Activated CD8-positive, alpha-beta memory T cell treated with anti-CD3 and anti-CD28 coated beads, Interleukin-2, amount 50 U/mL, for 4 hours (primary cell): ENCODE measurements at regions not wholly inside any gene's neighbourhood (a gene's known extent, or its start where the extent isn't known, plus 50 kb on each side); places are given as distances from the start of the nearest gene placed in this dataset.

Experiments
- DNase-seq: peaks from one replicate; pipeline ENCODE4 v3.0.0-alpha.2; 2020

DNA sequence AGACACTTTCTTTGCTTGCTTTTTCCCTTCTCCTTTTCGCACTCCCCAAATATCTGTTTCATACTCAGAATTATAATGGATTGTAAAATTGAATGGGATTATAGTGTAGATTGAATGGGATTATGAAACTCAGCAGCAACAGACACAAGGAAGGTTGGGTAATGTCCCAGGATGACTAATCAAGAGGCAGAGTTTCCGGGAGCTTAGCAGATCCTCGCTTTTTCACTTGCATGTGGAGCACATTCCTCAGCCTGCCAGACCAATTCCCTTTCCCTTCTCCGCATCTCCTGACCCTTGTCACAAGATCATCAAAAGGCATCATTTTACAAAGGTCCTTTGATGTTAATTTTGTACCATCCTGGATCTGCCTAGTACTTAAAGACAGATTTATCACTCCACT is 55.1 kb upstream of the SLC1A1 start:
- no peak for DNase-seq

DNA sequence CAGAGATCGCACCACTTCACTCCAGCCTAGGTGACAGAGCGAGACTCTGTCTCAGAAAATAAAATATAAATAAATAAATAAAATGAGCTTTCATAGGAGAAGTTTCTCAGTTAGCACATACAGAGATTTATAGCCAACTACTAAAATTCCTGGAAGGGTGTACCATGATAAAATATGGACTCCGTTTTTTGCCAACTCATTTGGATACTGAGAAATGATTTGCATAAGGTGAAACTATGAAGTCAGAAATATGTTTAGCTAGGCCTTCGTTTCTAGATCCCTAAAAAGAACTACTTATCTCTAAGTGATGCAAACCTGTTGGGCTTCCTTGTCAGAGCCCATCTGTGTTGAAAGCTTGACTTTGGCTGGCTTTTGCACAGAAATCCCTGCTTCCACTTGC is 56.9 kb upstream of the SLC1A1 start:
- DNase-seq: no peak

DNA sequence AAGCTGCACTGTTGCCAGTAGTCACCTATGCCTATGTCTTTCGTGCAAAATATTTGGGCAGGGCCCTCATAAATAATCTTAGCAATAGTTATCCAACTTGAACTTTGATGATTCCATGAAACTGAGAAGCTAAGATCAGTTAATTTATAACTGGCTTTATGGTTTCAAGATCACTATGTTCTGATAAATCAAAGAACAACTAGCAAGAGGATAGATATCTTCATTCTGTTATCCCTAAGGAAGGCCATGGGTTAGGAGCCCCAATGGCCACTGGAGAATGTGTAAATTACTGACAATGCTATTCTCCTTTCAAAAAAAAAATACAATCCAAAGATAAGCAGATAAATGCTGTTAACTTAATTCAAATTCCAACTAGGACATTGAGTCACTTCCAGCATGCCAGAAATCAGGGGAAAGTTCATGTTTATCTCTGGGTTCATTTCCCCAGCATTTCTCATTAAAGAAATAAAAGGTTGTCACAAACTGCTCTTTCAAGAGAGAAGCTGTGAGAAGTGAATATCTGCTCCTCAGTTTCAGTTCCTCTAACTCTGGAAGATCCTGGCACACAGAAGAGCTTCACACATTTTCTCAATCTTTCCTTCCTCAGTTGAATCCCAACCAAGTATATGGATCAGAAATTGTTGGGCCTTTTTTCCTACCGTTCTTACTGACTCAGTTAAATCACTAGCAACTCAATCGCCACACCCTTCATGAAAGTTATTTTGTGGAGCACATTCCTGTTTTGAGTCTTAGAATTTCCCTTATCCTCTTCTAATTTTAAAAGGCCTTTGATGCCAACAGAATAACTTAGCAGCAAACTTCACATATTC is 59.6 kb upstream of the SLC1A1 start:
- no peak for DNase-seq

DNA sequence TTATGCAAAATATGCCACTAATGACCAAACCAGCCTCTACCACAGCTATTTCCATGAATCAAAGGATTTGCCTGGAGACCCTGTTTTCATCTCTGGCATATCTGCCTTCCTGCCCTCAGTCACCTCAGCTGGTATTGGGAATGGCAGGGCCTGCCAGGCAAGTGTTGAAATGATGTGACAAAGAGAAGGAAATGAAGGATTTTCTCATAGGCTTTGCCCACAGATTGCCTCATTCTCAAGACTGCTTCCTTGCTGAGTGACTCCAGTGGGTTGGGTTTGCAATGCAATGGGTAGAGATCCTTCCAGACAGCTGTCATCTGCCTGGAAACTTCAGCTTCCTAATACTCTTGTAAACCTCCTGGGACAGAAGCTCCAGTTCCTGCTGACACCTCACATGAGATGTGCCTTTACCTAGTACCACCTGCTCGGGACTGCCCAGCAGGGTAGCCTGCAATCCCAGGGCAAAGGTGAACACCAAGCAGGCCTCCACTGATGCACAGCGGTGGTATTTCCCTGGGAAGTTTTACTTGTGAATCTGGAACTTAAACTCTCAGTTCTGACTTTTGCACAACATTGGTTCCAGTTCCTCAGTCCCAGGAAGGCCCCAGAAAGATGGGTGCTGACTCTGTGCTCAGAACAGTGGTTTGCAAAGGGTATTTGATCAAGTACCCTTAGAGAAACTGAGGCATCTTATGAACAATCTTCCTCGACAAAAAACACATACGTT is 64.8 kb upstream of the SLC1A1 start:
- DNase-seq: no peak

DNA sequence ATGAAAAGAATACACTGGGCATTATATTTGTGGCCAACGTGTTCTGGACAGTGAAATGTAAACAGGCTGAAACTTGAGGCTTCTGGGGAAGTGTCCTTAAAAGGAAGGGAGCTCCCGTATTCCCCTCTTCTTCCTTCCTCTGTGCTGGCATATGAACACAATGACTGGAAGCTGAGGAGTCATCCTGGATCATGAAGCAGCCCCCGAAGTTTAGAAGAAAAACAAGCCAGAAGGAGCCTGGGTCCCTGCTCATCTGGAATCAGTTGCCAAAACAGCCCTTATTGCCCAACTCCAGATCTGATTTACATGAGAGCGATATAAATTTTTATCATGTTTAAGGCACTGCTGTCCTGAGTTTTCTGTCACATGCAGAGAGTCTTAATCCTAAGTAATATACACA is 65.4 kb upstream of the SLC1A1 start:
- no peak for DNase-seq

DNA sequence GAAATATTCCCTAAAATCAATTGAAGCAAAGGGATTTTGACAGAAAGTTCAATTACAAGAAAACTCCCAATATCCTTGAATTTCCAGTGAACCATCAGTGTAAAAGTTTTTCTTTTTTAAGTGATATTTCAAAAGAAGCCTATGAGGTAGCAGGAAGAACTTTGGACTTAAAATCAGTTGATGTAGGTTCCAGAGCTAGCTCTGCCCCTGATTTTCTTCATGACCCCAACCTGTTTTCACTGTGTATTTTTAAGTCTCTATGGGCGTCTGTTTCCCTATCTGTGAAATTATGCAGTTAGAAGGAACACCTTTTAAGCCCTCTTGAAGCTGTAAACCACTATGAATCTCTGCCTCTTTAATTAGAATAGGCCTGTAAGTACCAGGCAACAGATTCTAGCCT is 66.2 kb upstream of the SLC1A1 start:
- DNase-seq: no peak

DNA sequence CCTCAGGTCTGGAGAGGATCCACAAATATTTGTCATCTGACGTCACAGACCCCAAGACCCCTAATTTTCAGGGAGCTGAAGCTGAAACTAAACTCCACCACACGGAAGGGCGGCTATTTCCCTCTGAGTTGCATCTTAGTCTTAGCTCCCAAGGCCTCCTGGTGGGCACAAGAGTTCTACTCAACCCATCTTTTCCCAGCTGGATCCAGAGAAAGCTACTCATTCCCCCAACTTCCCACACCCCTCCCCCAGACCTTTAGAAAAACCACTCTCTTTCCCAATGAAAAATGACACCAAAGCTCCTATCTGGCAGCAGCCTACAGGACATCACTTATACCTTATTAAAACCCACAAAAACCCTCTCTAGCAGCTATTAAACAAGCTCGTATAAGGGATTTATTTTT is 67.1 kb upstream of the SLC1A1 start:
- no peak for DNase-seq

DNA sequence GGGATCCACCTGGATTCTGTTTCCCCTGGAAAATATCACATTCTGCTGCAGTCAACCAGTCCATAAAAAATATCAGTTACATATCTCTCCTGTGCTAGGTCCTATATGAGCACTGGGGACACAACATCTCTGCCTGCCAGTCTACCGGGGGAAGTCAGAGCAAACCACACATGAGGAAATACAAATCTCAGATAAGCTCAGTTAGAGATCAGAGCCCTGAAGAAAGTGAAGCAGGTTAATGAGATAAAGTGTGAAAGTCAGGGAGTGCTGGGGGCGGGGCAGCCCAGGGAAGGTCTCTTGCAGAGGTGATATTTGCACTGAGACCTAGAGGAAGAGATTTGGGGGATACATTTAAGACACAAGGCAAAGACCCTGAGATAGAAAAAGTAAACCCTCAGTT is 67.8 kb upstream of the SLC1A1 start:
- DNase-seq: no peak

DNA sequence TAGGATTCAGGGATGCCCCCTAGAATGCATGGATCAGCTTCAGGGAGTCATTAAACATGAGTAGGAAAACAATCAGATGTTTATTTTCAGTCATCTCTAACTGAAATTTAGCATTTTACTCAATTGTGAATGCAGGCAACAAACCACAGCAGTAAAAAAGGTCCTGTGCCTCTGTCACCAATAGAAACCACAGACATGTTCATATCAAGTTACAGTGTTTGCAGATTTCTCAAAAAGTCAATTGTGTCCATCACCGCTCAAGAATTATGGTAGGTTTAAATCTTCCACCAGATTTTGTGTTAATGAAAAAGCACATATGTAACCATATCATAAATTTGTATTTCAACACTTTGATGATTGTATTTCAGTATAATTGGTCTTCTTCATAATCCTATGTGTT is 68.4 kb upstream of the SLC1A1 start:
- DNase-seq: no peak

DNA sequence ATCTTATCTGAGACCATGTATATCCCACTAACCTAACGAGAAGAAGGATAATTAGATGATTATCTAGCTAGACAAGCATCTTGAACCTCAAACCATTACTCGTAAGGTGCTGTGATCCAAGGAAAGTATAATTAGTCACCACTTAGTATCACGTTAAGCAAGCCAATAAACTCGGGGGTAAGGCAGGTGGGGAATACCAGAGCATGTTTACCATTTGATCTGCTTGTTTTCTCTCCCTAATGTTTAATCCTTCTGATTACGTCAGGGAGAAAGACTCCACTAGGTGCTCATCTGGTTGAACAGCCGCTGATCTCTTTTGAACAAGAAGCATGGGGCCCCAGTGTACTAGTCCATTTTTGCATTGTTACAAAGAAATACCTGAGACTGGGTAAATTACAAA is 69.9 kb upstream of the SLC1A1 start:
- no peak for DNase-seq

DNA sequence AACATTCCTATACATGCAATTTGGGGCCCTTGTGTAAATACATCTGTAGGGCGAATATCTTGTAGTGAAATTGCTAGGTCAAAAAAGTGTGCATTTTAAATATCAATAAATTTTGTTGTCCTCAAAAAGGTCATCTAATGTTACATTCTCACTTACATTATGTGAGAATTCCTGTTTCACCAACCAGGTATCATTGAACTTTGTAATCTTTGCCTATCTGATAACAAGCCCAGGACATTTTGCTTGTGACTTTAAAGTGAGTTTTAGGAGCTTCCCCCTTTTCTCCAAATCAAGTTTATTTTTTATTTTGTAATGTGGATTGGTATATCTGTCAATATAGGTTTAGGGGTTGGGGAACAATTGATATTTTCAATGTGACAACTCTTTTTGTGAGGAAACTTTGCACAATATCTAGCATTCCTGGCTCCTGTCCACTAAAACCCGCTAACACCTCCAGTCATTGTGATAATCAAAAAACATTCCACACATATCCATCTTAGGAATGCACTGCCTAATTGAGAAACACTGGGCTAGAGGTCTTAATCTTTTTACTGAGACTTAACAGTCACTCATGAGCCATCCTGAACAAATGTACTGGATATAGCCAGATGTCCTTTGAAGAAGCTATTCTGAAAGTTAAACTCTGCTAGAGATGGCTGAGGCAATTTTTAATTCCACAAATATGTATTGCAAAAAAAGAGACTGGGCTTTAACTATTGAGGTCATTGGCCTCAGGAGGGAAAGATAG is 72.5 kb upstream of the SLC1A1 start:
- DNase-seq: no peak

DNA sequence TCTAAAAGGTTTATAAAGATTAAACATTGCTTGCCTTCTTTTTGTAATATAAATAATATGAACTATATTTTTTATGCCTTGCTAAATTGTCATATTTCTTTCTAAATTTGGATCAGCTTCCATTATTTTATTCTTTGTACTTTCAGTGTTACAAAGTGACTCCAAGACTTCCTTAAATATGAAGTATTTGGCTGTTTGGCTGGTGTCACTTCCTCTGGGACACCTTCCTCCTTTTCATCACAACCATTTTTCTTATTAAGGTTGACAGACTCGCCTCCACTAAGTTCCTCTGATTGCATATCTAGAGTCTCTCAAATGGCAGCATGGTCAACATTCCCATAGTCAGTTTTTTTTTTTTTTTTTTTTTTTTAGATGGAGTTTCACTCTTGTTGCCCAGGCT is 73.8 kb upstream of the SLC1A1 start:
- DNase-seq: no peak

DNA sequence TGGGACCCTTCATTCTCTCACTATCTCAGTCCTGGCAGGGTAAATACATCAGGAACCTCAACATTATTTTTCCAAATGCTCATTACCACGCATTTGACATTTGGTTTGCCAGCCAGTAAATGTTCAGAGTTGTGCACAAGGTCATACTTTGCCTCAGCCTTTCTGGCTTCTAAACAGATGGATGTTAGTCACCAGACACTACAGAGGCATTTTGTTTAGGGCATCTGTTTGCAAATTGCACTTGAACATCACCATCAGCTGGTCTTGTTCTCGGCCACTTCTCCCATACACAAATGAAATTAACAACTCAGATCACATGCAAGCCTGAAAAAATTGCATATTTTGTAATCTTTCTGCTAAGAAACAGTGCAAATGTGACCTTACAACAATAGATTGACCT is 75.0 kb upstream of the SLC1A1 start:
- no peak for DNase-seq

DNA sequence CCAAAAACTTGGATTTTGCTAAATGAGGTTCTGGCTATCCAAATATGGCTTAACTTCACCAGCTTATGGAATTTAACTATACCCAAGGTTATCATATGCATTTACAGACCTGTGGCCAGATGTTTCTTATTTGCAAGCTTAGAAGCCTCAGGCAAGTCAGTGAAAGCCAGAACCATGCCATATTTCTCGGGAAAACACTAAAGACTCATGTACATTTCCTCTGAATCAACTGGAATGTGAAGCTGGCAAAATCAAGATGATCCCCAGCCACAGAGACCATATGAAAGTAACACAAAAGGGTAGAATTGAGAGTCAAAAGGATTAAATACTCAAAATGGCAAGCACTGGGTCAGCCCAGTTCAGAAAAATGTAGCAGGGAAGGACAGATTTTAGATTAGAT is 76.4 kb upstream of the SLC1A1 start:
- no peak for DNase-seq

DNA sequence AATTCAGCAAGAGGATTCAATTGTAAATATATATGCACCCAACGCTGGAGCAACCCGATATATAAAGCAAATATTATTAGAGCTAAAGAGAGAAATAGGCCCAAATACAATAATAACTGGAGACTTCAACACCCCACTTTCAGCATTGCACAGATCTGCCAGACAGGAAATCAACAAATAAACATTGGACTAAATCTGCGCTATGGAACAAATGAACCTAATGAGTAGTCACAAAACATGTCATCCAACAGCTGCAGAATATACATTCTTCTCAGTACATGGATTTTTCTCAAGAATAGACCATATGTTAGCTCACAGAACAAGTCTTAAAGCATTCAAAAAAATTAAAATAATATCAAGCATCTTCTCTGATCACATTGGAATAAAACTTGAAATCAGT is 86.1 kb upstream of the SLC1A1 start:
- no peak for DNase-seq

DNA sequence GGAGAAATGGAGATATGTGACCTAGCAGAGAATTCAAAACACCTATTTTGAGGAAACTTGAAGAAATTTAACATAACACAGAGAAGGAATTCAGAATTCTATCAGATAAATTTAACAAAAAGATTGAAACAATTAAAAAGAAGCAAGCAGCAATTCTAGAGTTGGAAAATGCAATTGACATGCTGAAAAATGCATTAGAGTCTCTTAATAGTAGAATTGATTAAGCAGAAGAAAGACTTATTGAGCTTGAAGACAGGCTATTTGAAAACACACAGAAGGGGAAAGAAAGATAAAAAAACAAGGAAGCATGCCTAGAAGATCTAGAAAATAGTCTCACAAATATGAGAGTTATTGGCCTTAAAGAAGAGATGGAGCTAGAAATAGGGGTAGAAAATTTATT is 87.8 kb upstream of the SLC1A1 start:
- no peak for DNase-seq

DNA sequence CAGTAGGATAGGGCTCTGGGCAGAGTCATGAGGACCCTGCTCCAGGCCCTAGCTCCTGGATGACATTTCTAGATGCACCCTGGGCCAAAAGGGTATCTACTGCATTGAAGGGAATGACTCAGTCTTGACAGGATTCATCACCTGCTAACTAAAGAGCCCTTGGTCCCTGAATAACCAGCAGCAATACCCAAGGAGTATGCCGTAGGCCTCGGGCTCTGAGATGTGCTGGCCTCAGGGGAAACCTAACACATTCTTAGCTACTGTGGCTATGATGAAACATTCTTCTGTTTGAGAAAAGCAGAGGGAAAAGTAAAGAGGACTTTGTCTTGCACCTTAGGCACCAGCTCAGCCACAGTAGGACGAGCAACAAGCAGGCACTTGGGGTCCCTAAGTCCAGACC is 89.5 kb upstream of the SLC1A1 start:
- DNase-seq: no peak

DNA sequence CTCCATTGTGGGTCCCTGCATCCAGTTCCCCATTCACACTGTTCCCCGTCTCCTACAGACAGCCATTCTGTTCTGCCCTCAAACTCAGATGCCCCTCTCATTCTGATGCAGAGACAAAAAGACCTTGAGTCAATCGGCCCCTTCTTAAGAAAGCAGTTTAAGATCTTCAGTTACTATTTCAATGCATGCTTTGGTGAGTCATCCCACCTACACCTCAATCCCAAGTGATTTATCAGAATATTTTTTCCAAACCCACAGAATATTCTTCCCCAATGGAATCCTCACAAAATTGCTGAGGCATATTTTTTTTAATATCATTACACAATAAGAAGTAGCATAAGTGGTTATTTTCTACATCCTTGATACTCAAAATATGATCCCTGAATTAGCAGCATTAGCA is 92.4 kb upstream of the SLC1A1 start:
- no peak for DNase-seq

DNA sequence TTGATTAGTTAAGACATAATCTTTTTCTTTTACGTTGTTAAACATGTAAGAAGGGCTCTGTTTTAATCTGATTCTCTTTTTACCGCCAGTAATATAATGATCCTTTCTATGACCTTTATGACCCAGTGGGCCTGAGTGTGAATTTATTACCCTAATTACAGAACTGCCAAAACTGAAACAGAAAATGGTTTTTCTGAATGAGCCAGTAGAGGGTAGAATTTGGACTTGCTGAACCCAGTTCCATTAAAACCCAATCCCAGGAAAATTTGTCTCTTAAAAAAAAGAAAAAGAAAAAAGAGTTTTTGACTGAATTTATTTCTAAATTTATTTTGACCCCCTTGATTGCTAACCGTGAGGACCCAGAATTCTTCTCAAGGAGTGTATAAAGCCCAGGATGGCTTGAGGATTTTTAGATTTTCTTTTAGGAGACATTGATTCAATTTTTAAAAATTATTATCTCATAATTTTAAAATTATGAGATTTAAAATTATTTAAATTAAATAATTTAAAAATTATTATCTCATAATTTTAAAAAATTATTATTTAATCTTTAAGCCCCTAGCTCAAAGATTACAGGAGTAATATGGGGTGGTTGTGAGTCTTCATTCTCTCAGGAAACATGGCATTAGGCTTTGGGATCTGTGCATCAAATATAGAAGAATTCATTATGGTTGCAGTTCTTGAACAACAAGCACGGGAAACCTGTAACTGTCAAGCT is 94.1 kb upstream of the GLIS3 start:
- DNase-seq: no peak

DNA sequence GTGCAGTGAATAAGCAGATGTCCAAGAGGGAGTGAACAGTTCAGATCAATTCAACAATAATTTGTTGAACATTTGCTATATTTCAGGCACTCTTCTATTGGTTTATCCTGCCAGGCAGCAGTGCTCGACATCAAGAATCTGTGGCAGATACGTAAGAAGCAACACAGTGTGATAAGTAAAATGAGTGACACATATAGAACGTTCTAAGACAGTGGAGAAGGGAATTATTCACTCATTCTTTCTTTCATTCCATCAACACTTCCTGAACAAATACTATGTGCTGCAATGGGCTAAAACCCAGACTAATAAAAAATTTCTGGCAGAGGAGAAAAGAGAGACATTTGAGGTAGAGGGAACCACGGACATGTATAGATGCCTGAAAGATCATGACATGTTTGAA is 89.9 kb upstream of the GLIS3 start:
- no peak for DNase-seq

DNA sequence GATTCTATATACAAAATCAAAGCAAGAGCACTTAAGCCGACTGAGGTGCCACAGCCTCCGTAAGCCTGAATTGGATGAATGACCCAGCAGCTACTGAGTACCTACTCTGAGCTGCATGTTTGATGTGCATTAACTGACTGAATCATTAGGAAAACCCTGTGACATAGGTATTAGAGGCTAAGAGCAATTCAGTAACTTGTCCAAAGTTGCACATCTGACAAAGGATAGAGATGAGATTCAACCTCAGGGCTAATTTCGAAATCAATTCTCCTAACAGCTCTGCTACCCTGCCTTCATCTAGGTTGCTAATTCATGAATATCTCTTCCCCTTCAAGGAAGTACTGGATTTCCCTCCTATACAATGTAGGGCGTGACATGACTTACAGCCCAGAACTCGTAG is 89.1 kb upstream of the GLIS3 start:
- no peak for DNase-seq

DNA sequence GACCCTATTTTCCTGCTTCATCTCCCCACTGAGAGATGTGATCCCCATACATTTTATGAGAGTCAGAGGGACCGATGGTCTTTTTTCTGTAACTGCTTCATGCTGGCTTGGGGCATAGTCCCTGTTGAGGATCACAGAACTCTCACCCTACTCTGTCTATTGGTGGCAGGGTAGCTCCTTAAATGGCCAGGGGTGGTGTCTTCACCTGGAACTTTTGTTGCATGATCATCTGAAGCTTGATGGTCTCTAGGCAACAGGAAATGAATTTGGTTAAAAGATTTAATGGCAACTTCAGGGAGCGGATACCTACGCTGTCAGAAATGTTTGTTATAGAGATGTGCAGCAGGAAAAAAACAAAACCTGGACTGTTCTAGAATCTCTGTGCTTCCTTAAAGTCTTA is 87.0 kb upstream of the GLIS3 start:
- DNase-seq: no peak

DNA sequence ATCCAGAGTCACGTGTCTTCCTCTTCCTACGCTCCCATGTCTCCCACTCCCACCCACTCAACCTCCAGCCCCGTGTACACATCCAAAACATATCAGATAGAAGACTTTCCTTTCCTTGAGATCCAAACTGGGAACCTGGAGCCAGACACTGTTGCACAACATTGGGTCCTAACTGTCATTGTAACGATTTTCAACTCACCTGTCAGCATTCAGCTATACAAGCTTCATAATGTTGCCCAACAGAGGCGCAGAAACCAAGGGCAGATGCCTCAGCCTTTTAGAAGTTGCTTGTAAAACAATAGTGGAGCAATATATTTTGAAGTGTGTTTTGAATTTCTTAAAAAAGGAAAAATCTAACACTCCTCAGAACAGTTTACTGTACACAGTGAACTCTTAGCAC is 84.9 kb upstream of the GLIS3 start:
- DNase-seq: no peak
